ACC112 (cell line): ENCODE measurements at regions not wholly inside any gene's neighbourhood (a gene's known extent, or its start where the extent isn't known, plus 50 kb on each side); places are given as distances from the start of the nearest gene placed in this dataset.

ENCODE experiments used
- H2AFZ ChIP-seq: fragments of 200-600 bp; sonication (generic); one replicate; pipeline ENCODE4 v1.6.0; 2017; ENCODE audit warnings: antibody characterized with exemption, low read length; ENCODE audit not compliant: unreplicated experiment
- H3K27ac ChIP-seq: fragments of 200-600 bp; sonication (generic); 2 replicates; pipeline ENCODE4 v1.5.1; 2014; ENCODE audit warnings: low read depth, mild to moderate bottlenecking, antibody characterized with exemption, low read length, moderate library complexity
- H3K27me3 ChIP-seq: fragments of 200-600 bp; sonication (generic); 2 replicates; pipeline ENCODE4 v1.6.1; 2014; ENCODE audit warnings: mild to moderate bottlenecking, antibody characterized with exemption, low read length, moderate library complexity, mixed read lengths; ENCODE audit not compliant: insufficient read depth
- H3K36me3 ChIP-seq: fragments of 200-600 bp; sonication (generic); 2 replicates; pipeline ENCODE4 v1.6.1; 2016; ENCODE audit warnings: mild to moderate bottlenecking, antibody characterized with exemption, low read length, moderate library complexity, mixed read lengths; ENCODE audit not compliant: insufficient read depth
- H3K4me1 ChIP-seq: fragments of 200-600 bp; sonication (generic); one replicate; pipeline ENCODE4 v1.6.1; 2016; ENCODE audit warnings: low read length, mixed read lengths; ENCODE audit not compliant: insufficient read depth, unreplicated experiment, control insufficient read depth
- H3K4me3 ChIP-seq: fragments of 200-600 bp; sonication (generic); 2 replicates; pipeline ENCODE4 v1.5.1; 2014; ENCODE audit warnings: mild to moderate bottlenecking, low read depth, low read length
- H3K79me2 ChIP-seq: fragments of 200-600 bp; sonication (generic); one replicate; pipeline ENCODE4 v1.6.0; 2016; ENCODE audit warnings: low read length; ENCODE audit not compliant: control insufficient read depth, unreplicated experiment, insufficient read depth

DNA sequence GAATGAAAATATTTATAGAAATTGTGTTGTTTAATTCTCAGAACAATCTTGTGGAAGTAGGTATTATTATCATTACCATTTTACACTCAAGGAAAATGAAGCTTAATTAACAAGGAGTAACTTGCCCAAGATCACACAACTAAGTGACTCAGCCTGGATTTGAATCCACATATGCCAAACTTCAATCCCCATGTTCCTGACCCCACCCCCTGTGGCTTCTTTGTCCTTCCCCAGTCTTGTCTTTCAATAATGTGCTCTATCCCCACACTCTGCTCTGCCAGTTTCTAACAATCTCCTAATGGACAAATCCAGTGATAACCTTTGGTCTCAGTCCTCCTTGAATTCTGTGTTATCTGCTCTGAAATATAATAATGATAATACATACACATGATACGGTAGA, 355.2 kb downstream of the BMP4 start:
- H3K36me3 ChIP-seq = no peaks in the 10 kb centered on the region
- H3K79me2 ChIP-seq = no peaks in the 10 kb centered on the region
- H3K27me3 ChIP-seq = peaks cover 25% of the 10 kb centered on the region
- no peak overlapping the region for H2AFZ ChIP-seq
- no peak overlapping the region for H3K27ac ChIP-seq
- H3K4me3 ChIP-seq = no peak overlapping the region
- H3K4me1 ChIP-seq = no peaks in the 10 kb centered on the region

- Histone ChIP-seq H3K27ac (no peak overlapping the region), H3K27me3 (peaks cover 28% of the 10 kb centered on the region), H3K36me3 (no peaks in the 10 kb centered on the region), H3K79me2 (no peaks in the 10 kb centered on the region), H2AFZ (no peak overlapping the region), H3K4me1 (no peaks in the 10 kb centered on the region), H3K4me3 (no peak overlapping the region)
Observed at GRCh38 chr14:53599221-53599945, 357.2 kb downstream of the BMP4 start.

GRCh38 chr14:53596853-53597525, 359.6 kb downstream of the BMP4 start:
- H3K27ac ChIP-seq = no peak overlapping the region
- no peaks in the 10 kb centered on the region for H3K79me2 ChIP-seq
- H3K27me3 ChIP-seq = peaks cover 28% of the 10 kb centered on the region
- H3K4me3 ChIP-seq = no peak overlapping the region
- H3K4me1 ChIP-seq = no peaks in the 10 kb centered on the region
- no peak overlapping the region for H2AFZ ChIP-seq
- no peaks in the 10 kb centered on the region for H3K36me3 ChIP-seq

- Histone ChIP-seq H3K36me3 (no peaks in the 10 kb centered on the region), H3K27ac (no peak overlapping the region), H2AFZ (no peak overlapping the region), H3K4me1 (no peaks in the 10 kb centered on the region), H3K4me3 (no peak overlapping the region), H3K79me2 (no peaks in the 10 kb centered on the region), H3K27me3 (peaks cover 62% of the 10 kb centered on the region)
Observed at GRCh38 chr14:53591816-53592215, 364.8 kb downstream of the BMP4 start.

DNA sequence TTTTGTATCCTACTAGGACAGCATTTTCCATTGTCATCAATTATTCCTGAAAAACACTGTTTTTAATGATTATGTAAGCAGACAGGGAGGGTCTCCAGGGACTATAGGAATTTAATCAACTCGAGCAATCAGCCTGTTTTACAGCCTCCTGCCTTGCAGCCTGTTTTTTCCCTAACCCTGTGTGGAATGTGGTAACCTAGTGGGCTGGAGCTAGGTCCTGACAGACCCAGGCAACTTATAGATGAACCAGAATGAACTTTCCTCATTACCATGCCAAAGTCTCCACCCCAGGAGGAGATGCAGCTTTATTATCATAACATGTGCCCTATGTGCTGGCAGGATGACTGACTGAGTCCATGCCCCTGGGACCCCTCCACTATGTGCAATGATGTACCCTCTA, 375.1 kb downstream of the BMP4 start:
- H3K4me1 ChIP-seq = no peaks in the 10 kb centered on the region
- no peak overlapping the region for H2AFZ ChIP-seq
- peaks cover 15% of the 10 kb centered on the region for H3K27me3 ChIP-seq
- H3K36me3 ChIP-seq = no peaks in the 10 kb centered on the region
- H3K27ac ChIP-seq = no peak overlapping the region
- no peak overlapping the region for H3K4me3 ChIP-seq
- H3K79me2 ChIP-seq = no peaks in the 10 kb centered on the region

GRCh38 chr14:53571641-53572328, 384.8 kb downstream of the BMP4 start:
- H3K27me3 ChIP-seq = peaks cover 35% of the 10 kb centered on the region
- no peak overlapping the region for H3K27ac ChIP-seq
- no peak overlapping the region for H2AFZ ChIP-seq
- H3K36me3 ChIP-seq = no peaks in the 10 kb centered on the region
- H3K4me3 ChIP-seq = no peak overlapping the region
- H3K79me2 ChIP-seq = no peaks in the 10 kb centered on the region
- no peaks in the 10 kb centered on the region for H3K4me1 ChIP-seq

GRCh38 chr14:53570411-53571387, 385.9 kb downstream of the BMP4 start:
- Histone ChIP-seq H2AFZ (no peak overlapping the region), H3K36me3 (no peaks in the 10 kb centered on the region), H3K4me1 (no peaks in the 10 kb centered on the region), H3K27ac (no peak overlapping the region), H3K4me3 (no peak overlapping the region), H3K27me3 (peaks cover 37% of the 10 kb centered on the region), H3K79me2 (no peaks in the 10 kb centered on the region)

GRCh38 chr14:53569446-53569845, 387.2 kb downstream of the BMP4 start:
- Histone ChIP-seq H3K27me3 (peaks cover 39% of the 10 kb centered on the region), H3K36me3 (no peaks in the 10 kb centered on the region), H3K4me1 (no peaks in the 10 kb centered on the region), H3K27ac (no peak overlapping the region), H2AFZ (no peak overlapping the region), H3K4me3 (no peak overlapping the region), H3K79me2 (no peaks in the 10 kb centered on the region)

GRCh38 chr14:53567236-53567780, 389.3 kb downstream of the BMP4 start:
- Histone ChIP-seq H3K79me2 (no peaks in the 10 kb centered on the region), H3K27me3 (peaks cover 28% of the 10 kb centered on the region), H3K36me3 (no peaks in the 10 kb centered on the region), H3K4me1 (no peaks in the 10 kb centered on the region), H3K27ac (no peak overlapping the region), H2AFZ (no peak overlapping the region), H3K4me3 (no peak overlapping the region)

GRCh38 chr14:53564870-53565269, 391.8 kb downstream of the BMP4 start:
- no peaks in the 10 kb centered on the region for H3K36me3 ChIP-seq
- peaks cover 5% of the 10 kb centered on the region; the same call in 1 of the 2 replicates for H3K27me3 ChIP-seq
- H3K4me1 ChIP-seq = no peaks in the 10 kb centered on the region
- no peak overlapping the region for H3K4me3 ChIP-seq
- no peak overlapping the region for H3K27ac ChIP-seq
- H3K79me2 ChIP-seq = no peaks in the 10 kb centered on the region
- H2AFZ ChIP-seq = no peak overlapping the region
